Amygdala (tissue), 56 donors: ENCODE measurements at regions not wholly inside any gene's neighbourhood (a gene's known extent, or its start where the extent isn't known, plus 50 kb on each side); places are given as distances from the start of the nearest gene placed in this dataset.
"Not testable (repeated sequence)": the region's sequence is repeated elsewhere in the genome, so short reads cannot be mapped to it uniquely, and the experiment has no call there.

ENCODE experiments used
- DNase-seq, 56 donors: peaks; one replicate each; lab custom pipeline; 2025; lab: John Stamatoyannopoulos, UW

- DNase-seq: no peak
Observed at GRCh38 chr4:66357316-66357715, 687.0 kb upstream of the EPHA5 start.

- no peak for DNase-seq
Observed at GRCh38 chr4:66355328-66355727, 685.0 kb upstream of the EPHA5 start.

- DNase-seq: no peak
Observed at GRCh38 chr4:66351761-66352160, 681.5 kb upstream of the EPHA5 start.

GRCh38 chr4:66340286-66340893 is 670.1 kb upstream of the EPHA5 start:
- no peak for DNase-seq

- DNase-seq: no peak
Observed at GRCh38 chr4:66339007-66339406, 668.7 kb upstream of the EPHA5 start.

GRCh38 chr4:66331761-66332160 is 661.5 kb upstream of the EPHA5 start:
- DNase-seq: no peak

- DNase-seq: no peak
Observed at GRCh38 chr4:66330125-66330524, 659.8 kb upstream of the EPHA5 start.

- DNase-seq: no peak
Observed at GRCh38 chr4:66328803-66329574, 658.7 kb upstream of the EPHA5 start.

- DNase-seq: no peak
Observed at GRCh38 chr4:66307641-66308438, 637.6 kb upstream of the EPHA5 start.

GRCh38 chr4:66300336-66300934 is 630.1 kb upstream of the EPHA5 start:
- no peak for DNase-seq

GRCh38 chr4:66298569-66298968 is 628.3 kb upstream of the EPHA5 start:
- no peak for DNase-seq

GRCh38 chr4:66297703-66298102 is 627.4 kb upstream of the EPHA5 start:
- DNase-seq: no peak

GRCh38 chr4:66294638-66295037 is 624.3 kb upstream of the EPHA5 start:
- no peak for DNase-seq

- no peak for DNase-seq
Observed at GRCh38 chr4:66284991-66285451, 614.7 kb upstream of the EPHA5 start.

GRCh38 chr4:66279084-66279483 is 608.8 kb upstream of the EPHA5 start:
- DNase-seq: no peak

GRCh38 chr4:66275411-66276038 is 605.2 kb upstream of the EPHA5 start:
- no peak for DNase-seq

GRCh38 chr4:66273110-66273509 is 602.8 kb upstream of the EPHA5 start:
- no peak for DNase-seq

GRCh38 chr4:66270356-66270755 is 600.1 kb upstream of the EPHA5 start:
- not testable (repeated sequence) for DNase-seq

- not testable (repeated sequence) for DNase-seq
Observed at GRCh38 chr4:66266554-66266953, 596.3 kb upstream of the EPHA5 start.

GRCh38 chr4:66266035-66266434 is 595.7 kb upstream of the EPHA5 start:
- no peak for DNase-seq
